GM19025 (cell line): ENCODE measurements at regions not wholly inside any gene's neighbourhood (a gene's known extent, or its start where the extent isn't known, plus 50 kb on each side); places are given as distances from the start of the nearest gene placed in this dataset.
"Not testable (repeated sequence)": the region's sequence is repeated elsewhere in the genome, so short reads cannot be mapped to it uniquely, and the experiment has no call there.

Source experiments
- ATAC-seq: cut with Tn5 transposase; IDR thresholded peaks from one replicate; pipeline ENCODE4 v1.9.1; 2021; ENCODE audit warnings: mild to moderate bottlenecking, low read depth, moderate library complexity; ENCODE audit not compliant: unreplicated experiment

DNA sequence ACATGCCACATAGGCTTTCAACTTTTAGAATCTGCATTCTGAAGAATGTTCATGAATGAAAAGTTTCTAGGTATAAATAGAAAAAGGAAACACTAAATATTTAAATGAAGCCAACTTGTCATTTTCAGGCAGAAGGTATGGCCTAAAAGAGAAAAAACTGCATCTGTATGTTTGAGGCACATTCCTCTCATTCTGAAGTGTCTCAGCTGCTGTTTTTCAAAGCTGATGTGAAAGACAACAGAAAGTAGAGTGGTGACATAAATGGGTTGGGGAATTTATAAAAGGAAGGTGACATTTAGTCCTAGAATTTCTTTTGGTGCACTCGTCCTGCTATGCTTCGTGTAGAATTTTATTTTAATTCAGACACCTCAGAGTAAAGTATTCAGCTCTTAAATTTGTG lies 539.6 kb upstream of the SLITRK5 start:
- no peak for ATAC-seq

DNA sequence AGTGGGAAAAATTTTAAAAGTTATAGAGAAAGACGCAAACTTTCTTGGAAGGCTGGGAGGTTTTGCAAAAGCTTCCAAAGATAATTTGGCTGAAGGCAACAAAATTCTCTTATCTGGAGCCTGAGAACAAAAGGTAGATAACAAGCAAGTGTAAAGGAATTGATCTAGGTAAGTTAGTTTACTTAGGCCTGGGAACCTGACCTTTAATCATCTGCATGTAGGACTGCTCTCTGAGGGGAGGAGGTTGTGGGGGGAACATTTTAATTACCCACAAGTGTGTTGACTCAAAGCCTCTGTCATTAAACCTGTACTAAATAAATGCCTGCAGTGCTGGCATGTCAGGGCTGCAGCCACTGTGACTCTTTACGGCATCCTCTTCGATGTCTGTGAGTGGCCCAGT lies 532.3 kb upstream of the SLITRK5 start:
- ATAC-seq, result no peak

DNA sequence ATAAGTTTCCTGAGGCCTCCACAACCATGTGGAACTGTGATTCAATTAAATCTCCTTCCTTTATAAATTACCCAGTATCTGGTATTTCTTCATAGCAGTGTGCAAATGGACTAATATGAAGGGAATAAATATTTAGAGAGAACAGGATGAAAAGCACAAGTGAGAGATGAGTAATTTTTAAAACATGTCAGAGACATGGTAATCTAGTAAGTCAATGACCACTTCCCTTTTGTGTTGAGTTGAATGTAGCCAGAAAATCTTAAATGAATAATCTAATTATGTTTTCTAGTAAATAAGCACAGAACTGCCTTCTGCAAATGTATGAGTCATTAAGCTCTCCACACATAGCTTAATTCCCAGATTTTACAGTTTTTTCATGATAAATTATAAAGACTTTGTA lies 524.1 kb upstream of the SLITRK5 start:
- no peak for ATAC-seq

DNA sequence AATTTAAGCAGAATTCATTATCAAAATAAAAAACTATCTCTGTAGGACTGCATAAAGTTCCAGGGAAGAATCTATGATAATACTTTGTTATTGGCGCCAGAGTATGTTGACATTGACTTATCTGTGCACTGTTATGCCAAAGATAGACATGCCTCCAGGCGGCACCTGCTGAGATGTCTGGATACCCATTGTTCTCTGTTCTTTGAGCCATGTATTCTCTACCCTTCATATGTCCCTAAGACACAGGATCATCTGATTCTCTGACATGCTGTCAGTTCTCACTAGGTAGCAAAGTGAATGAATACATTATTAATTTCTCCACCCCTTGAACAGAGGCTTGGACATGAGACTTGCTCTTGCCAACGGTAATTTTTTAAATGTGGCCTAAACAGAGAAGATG lies 517.8 kb upstream of the SLITRK5 start:
- ATAC-seq, result no peak

DNA sequence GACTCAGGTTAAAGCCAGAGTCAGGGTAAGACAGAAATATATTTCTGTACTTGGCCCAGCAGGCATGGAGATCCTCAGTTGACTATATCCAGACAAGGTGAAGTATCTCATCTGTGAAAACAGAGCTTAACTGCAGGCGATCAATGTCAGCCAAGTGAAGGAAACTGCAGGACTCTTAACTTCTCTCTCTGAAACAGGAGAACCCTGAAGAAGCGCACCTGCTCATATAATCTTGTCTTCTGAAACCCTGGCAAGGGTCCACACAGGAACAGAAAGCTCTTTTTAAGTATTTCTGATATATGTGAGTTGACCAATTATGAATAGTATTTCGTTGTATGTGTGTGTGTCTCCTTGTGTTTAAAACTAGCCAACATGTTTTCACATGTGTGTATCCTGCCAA lies 504.8 kb upstream of the SLITRK5 start:
- no peak for ATAC-seq

DNA sequence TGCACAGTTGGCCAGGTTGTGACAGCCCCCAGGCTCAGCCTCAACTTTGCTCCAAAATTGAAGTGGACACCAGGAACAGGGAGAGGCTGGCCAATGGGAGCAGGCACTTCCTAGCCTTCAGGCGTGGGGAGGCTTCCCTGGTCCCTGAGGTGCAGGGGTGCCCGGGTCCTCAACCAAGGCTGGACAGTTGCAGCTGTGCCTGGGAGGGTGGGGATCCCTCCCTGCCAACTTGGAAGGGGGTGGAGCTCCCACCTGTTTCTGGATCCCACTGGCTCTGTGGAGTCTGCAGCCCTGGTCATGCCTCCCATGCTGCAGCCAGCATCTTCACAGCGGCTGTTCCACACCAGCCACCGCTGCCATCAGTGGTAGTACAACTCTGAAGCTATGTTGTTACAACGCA lies 502.8 kb upstream of the SLITRK5 start:
- ATAC-seq, result no peak

DNA sequence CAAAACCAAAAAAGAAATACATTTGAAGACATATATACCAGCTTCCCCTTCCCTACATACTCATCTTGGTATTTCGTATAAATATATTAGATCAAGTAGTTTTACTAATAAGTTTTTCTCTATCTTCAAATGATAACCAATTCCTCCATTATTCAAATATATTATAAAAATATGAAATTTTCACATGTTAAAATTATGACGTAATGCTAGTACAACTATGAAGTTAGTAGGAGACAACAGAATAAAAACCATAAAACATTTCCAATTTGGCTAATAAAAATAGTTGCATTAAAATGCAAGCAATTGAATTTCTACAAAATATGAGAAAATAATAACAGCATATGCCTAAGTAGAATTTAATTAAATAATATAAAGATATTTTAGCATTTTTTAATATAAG lies 501.8 kb upstream of the SLITRK5 start:
- no peak for ATAC-seq

DNA sequence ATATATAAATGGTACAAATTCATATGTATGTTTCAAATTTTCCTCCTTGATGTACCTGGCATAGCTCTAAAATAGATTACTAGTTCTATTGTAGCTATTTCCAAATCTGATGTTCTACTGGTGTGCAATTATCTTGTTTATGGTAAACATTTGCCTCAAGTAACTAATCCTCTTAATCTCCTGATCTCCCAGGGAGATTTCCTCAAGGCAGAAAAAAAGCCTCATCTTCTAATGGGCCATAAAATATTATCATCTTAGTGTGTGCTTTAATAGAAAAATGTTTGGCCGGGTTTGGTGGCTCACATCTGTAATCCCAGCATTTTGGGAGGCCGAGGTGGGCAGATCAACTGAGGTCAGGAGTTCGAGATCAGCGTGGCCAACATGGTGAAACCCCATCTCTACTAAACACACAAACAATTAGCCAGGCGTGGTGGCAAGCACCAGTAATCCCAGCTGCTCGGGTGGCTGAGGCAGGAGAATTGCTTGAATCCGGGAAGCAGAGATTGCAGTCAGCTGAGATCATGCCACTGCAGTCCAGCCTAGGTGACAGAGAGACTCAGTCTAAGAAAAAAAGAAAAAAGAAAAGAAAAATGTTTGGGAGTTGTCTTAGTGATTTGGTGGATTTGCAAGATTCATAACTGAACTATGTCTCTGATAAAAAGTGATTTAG lies 498.9 kb upstream of the SLITRK5 start:
- ATAC-seq, result no peak

DNA sequence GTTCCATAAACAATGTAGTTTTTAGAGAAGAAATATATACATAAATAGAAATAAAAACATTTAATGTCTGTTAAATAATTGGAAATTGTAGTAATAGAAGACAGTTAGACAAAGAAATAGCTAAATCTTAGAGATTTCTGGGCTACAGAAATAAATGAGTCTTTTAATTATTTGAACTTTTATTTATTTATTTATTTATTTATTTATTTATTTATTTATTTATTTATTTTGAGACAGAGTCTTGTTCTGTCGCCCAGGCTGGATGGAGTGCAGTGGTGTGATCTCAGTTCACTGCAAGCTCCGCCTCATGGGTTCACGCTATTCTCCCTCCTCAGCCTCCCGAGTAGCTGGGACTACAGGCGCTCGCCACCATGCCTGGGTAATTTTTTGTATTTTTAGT lies 486.0 kb upstream of the SLITRK5 start:
- ATAC-seq, result not testable (repeated sequence)

DNA sequence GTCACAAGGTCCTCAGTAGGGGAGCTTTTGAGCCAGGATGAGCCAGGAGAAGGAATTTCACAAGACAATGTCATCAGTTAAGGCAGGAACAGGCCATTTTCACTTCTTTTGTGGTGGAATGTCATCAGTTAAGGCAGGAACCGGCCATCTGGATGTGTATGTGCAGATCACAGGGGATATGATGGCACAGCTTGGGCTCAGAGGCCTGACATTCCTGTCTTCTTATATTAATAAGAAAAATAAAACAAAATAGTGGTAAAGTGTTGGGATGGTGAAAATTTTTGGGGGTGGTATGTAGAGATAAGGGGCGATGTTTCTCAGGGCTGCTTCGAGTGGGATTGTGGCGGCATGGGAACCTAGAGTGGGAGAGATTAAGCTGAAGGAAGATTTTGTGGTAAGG lies 484.5 kb upstream of the SLITRK5 start:
- ATAC-seq, result not testable (repeated sequence)

DNA sequence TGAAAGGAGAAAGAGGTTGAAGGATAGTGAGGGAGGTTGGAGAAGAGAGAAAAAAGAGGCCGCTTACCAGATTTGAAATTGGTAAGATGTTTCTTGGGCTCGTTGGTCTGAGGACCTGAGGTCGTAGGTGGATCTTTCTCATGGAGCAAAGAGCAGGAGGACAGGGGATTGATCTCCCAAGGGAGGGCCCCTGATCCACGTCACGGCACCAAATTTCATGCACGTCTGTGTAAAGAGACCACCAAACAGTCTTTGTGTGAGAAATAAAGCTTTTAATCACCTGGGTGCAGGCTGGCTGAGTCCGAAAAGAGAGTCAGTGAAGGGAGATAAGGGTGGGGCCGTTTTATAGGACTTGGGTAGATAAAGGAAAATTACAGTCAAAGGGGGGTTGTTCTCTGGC lies 479.7 kb upstream of the SLITRK5 start:
- not testable (repeated sequence) for ATAC-seq

DNA sequence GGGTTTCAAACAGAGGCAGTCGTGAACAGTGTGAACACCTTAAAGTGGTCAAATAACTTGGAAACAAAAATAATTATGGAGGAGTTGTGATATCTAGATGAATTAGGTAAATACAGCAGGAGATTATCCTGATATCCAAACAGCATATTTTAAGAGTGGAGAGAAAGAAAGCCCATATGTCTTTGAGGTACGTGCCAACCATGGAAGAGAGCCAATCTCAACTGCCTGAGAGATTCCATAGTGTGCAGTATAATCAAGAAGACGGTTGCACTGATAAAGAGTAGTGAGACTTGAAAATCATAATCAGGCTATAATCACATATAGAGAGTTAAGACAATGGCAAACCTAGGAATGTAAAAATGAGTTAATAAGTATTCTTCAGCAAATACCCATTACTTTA lies 472.8 kb upstream of the SLITRK5 start:
- no peak for ATAC-seq

DNA sequence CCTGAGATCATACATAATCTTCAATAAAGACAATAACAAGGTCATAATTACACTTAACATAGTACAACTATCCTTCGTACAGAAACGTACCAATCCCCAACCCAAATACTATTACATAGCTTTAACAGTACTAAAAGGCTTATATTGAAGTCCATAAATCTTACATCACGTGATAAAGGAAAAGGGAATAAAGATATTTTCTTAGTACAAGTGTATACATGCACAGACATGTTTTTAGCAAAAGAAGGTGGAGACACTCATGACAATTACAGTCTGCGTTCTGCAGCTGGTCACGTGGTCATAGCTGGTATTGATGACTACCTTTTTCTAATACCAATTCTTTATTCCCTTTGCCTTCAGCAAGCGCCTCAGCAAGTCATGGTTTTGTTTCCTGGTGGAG lies 464.5 kb upstream of the SLITRK5 start:
- ATAC-seq, result no peak

DNA sequence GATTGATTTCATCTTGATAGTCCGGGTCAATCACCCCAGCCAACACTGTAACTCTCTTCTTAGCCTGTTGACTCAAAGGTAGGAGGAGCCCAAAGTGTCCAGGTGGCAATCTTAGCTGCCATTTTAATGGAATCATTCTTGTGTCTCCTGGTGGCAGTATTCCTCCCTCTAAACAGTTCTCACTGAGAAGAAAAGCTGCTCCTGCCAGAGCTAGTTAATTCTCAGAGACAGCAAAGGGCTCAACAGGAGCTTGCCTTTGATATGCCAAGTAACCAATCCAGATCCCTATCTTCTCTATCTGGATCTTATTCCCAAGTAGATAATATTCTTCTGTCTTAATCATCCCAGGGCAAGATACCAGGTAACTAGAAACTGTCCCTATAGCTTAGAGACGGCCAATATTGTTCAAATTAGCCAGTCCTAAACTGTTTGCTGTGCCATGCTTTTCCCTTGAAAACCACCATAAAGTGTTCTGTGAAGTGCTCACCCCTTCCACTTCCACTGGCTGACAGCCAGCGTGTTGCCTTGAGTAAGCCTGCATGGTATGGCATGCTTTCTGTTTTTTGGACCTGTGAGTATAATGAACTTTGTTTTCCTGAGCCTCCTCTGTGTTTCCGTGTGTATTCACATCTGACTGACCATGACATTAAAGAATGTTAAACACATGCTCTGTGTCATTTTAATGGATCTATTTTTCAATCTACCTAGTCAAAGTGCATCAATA lies 463.7 kb upstream of the SLITRK5 start:
- ATAC-seq, result no peak

DNA sequence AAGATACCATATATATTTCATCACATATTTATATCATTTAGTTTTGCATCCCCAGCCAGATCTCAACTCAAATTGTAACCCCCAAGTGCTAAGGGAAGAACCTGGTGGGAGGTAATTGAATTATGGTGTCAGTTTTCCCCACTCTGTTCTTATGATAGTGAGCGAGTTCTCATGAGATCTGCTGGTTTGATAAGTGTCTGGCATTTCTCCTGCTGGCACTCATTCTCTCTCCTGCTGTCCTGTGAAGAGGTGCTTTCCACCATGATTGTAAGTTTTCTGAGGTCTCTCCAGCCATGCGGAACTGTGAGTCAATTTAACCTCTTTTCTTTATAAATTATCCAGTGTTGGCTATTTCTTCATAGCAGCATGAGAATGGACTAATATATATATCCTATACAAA lies 462.5 kb upstream of the SLITRK5 start:
- ATAC-seq, result no peak

DNA sequence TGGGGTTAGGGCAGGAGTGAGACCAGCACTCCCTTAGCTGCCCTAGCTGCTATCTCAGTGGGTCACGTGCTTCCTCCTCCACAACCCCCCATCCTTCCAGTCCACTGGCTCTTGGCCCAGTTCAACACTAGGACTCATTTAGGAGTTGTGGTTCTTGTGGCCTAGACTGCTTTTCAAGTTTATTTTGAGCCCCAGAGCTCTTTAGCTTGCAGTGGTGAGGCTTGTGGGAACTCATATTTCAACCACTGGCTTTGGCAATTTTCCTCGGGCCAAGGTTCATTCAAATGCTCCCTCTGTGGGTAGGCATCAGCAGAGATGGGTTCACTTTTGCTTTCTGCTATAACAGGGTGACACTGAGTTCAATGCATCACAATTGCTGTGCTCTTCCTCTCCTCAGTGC lies 436.2 kb upstream of the SLITRK5 start:
- ATAC-seq, result no peak

DNA sequence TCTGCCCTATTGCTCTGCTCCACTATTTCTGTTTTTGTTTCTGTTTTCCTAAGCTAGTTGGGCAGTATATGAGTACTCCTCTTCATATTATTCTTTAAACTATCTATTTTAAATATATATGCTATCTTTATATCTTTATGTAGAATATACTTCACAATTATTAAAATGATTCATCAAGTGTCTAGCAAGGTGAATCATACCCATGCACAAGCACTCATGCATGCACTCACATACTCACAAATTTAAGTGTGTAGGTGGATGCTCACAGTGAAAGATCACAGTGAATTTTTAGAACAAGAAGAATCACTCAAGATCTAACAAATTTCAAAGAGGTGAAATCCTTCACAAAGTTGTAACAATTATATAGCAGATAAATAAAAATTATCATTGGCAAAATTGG lies 435.6 kb upstream of the SLITRK5 start:
- no peak for ATAC-seq

DNA sequence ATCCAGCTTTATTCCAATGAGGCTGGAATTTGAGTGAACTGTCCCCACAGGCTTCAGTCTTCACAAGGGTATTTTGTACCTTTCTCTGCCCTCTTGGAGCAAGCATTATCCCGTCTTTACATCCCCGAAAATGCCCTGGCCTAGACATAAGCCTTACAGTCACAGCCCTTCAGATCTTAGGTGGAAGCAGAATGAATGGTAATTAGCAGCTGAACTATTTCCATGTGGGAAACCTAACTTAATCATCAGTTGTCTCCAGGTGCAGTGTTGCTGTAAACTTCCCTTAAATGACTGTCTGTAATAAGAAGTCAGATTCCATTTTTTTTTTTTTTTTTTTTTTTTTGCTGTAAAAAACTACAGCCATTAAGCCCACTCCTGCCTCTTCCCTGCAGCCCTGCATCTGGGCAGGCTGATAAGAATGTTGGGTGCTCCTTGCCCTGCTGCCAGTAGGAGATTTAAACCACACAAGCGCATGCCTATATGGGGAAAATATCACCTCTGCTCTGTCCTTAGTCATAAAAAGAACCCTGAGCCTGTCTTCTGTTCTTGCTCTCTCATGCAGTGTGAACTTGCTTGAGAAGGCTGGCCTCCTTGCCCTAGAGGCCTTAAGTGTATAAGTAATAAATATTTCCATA lies 426.8 kb upstream of the SLITRK5 start:
- no peak for ATAC-seq

DNA sequence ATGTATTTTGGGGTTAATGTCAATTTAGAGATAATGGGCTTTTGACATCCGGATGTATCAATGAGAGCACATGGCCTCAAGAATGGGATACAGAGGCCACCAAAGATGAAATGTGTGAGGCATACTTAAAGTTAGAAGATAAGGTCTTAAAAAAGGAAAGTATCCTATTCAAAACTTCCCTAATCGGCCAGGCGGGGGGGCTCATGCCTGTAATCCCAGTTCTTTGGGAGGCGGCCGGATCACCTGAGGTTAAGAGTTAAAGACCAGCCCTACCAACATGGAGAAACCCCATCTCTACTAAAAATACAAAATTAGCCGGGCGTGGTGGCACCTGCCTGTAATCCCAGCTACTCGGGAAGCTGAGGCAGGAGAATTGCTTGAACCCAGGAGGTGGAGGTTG lies 421.3 kb upstream of the SLITRK5 start:
- not testable (repeated sequence) for ATAC-seq

DNA sequence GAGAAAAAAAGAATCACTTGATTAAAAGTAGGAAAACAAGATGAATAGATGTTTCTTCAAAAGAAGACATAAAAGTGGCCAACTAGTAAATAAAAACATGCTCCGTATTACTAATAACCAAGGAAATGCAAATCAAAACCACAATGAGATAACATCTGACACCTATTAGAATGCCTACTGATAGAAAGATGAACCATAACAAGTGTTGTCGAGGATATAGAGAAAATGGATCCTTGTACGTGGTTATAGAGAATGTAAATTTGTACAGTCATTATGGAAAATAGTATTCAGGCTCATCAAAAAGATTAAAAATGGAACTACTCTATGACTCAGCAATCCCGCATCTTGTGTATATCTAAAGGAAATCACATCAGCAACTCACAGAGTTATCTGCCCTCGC lies 415.8 kb upstream of the SLITRK5 start:
- no peak for ATAC-seq

DNA sequence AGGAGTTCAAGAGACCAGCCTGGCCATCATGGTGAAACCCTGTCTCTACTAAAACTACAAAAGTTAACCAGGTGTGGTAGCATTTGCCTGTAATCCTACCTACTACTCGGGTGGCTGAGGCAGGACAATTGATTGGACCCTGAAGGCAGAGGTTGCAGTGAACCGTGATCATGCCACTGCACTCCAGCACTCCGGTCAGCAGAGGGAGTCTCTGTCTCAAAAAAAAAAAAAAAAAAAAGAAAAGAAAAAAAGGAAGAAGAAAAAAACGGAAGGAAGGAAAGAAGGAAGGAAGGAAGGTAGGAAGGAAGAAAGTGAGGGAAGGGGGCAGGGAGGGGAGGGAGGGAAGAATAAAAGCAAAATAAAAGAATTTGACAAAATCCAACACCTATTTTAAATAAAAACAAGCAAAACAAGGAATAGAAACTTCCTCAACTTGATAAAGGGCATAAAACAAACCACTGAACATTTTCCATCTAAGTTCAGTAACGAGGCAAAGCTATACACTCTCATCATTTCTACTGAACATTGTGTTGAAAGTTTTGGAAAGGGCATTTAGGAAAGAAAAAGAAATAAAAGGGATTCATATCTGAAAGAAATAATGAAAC lies 411.6 kb upstream of the SLITRK5 start:
- ATAC-seq, result no peak
